SU-DHL-6 (cell line): ENCODE measurements at regions not wholly inside any gene's neighbourhood (a gene's known extent, or its start where the extent isn't known, plus 50 kb on each side); places are given as distances from the start of the nearest gene placed in this dataset.

ENCODE experiments used
- EZH2phosphoT487 ChIP-seq: fragments of 200-600 bp; sonication (generic), shearing (Covaris generic); conservative IDR thresholded peaks from 2 replicates; pipeline ENCODE4 v1.6.1; 2018; ENCODE audit warnings: mild to moderate bottlenecking, antibody characterized with exemption, low read length, moderate library complexity, mixed read lengths
- TF ChIP-seq, protein P1 (sequence below): fragments of 200-600 bp; sonication (generic); IDR thresholded peaks from one replicate; pipeline ENCODE4 v1.5.1; 2017; ENCODE audit warnings: antibody characterized with exemption, mild to moderate bottlenecking, low read length, moderate library complexity; ENCODE audit not compliant: insufficient read depth, poor library complexity, severe bottlenecking

DNA sequence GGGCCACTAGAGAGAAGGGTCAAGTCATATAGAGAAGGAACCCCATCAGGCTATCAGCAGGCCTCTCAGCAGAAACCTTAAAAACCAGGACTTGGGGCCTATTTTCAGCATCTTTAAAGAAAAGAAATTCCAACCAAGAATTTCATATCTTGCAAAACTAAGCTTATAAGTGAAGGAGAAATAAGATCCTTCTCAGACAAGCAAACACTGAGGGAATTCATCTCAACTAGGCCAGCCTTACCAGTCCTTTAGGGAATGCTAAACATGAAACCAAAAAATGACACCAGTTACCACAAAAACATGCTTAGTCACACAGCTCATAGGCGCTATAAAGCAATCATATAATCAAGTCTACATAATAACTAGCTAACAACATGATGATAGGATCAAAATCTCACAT, 407.1 kb downstream of the LRRC70 start:
- TF ChIP-seq, protein P1, sequence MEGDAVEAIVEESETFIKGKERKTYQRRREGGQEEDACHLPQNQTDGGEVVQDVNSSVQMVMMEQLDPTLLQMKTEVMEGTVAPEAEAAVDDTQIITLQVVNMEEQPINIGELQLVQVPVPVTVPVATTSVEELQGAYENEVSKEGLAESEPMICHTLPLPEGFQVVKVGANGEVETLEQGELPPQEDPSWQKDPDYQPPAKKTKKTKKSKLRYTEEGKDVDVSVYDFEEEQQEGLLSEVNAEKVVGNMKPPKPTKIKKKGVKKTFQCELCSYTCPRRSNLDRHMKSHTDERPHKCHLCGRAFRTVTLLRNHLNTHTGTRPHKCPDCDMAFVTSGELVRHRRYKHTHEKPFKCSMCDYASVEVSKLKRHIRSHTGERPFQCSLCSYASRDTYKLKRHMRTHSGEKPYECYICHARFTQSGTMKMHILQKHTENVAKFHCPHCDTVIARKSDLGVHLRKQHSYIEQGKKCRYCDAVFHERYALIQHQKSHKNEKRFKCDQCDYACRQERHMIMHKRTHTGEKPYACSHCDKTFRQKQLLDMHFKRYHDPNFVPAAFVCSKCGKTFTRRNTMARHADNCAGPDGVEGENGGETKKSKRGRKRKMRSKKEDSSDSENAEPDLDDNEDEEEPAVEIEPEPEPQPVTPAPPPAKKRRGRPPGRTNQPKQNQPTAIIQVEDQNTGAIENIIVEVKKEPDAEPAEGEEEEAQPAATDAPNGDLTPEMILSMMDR: no peak
- no peak for TF ChIP-seq EZH2phosphoT487
